Trophoblast cell (in vitro differentiated cells and primary cell): ENCODE measurements at regions not wholly inside any gene's neighbourhood (a gene's known extent, or its start where the extent isn't known, plus 50 kb on each side); places are given as distances from the start of the nearest gene placed in this dataset.

Experiments
- DNase-seq, 2 donors: peaks; one replicate each; pipeline ENCODE4 v3.0.0-alpha.2; 2016
- H2AFZ ChIP-seq: 2 replicates; pipeline ENCODE4 v1.6.1; 2013; ENCODE audit warnings: low read length, moderate library complexity, mild to moderate bottlenecking; ENCODE audit not compliant: insufficient read depth, poor library complexity
- H2AK5ac ChIP-seq: 2 replicates; pipeline ENCODE4 v1.6.1; 2013; ENCODE audit warnings: mild to moderate bottlenecking, low read length
- H2BK120ac ChIP-seq: 2 replicates; pipeline ENCODE4 v1.6.1; 2013; ENCODE audit warnings: low read length, mild to moderate bottlenecking, moderate library complexity; ENCODE audit not compliant: insufficient read depth, poor library complexity
- H2BK12ac ChIP-seq: 2 replicates; pipeline ENCODE4 v1.6.1; 2013; ENCODE audit warnings: mild to moderate bottlenecking, low read length, moderate library complexity
- H2BK5ac ChIP-seq: 2 replicates; pipeline ENCODE4 v1.6.1; 2013; ENCODE audit warnings: low read length, low read depth, moderate library complexity, mild to moderate bottlenecking; ENCODE audit not compliant: poor library complexity
- H3K14ac ChIP-seq: 2 replicates; pipeline ENCODE4 v1.6.1; 2013; ENCODE audit warnings: mild to moderate bottlenecking, low read length
- H3K18ac ChIP-seq: 2 replicates; pipeline ENCODE4 v1.6.1; 2013; ENCODE audit warnings: mild to moderate bottlenecking, low read length
- H3K23ac ChIP-seq: 2 replicates; pipeline ENCODE4 v1.6.1; 2013; ENCODE audit warnings: low read length
- H3K27ac ChIP-seq: 2 replicates; pipeline ENCODE4 v1.5.1; 2013; ENCODE audit warnings: low read depth, mild to moderate bottlenecking, inconsistent platforms, low read length, moderate library complexity
- H3K27me3 ChIP-seq: 2 replicates; pipeline ENCODE4 v1.6.1; 2013; ENCODE audit warnings: inconsistent platforms, mild to moderate bottlenecking, low read length, moderate library complexity; ENCODE audit not compliant: insufficient read depth
- H3K36me3 ChIP-seq, 2 experiments: 1 replicate in 1 of 2; 2 replicates in 1 of 2; pipeline ENCODE4 v1.6.1; 2013; ENCODE audit warnings: low read length in 2 of 2, mild to moderate bottlenecking in 2 of 2, moderate library complexity in 1 of 2; ENCODE audit not compliant: insufficient read depth in 2 of 2, control insufficient read depth in 1 of 2
- H3K4ac ChIP-seq: 2 replicates; pipeline ENCODE4 v1.6.1; 2013; ENCODE audit warnings: low read depth, mild to moderate bottlenecking, low read length, moderate library complexity
- H3K4me1 ChIP-seq, 2 experiments: 1 replicate in 1 of 2; 2 replicates in 1 of 2; pipeline ENCODE4 v1.6.1; 2013; ENCODE audit warnings: low read length in 2 of 2, mild to moderate bottlenecking in 2 of 2, moderate library complexity in 1 of 2; ENCODE audit not compliant: insufficient read depth in 2 of 2, control insufficient read depth in 1 of 2
- H3K4me2 ChIP-seq: 2 replicates; pipeline ENCODE4 v1.6.1; 2013; ENCODE audit warnings: inconsistent platforms, mild to moderate bottlenecking, low read length, moderate library complexity
- H3K4me3 ChIP-seq: 2 replicates; pipeline ENCODE4 v1.5.1; 2013; ENCODE audit warnings: mild to moderate bottlenecking, low read depth, low read length, inconsistent platforms
- H3K79me1 ChIP-seq: one replicate; pipeline ENCODE4 v1.6.1; 2013; ENCODE audit warnings: low read length
- H3K79me2 ChIP-seq: 2 replicates; pipeline ENCODE4 v1.6.1; 2013; ENCODE audit warnings: low read length, mild to moderate bottlenecking; ENCODE audit not compliant: control insufficient read depth, insufficient read depth, poor library complexity
- H3K9ac ChIP-seq: 2 replicates; pipeline ENCODE4 v1.6.1; 2013; ENCODE audit warnings: mild to moderate bottlenecking, low read length
- H3K9me3 ChIP-seq: 2 replicates; pipeline ENCODE4 v1.6.1; 2013; ENCODE audit warnings: low read depth, mild to moderate bottlenecking, control low read depth, inconsistent platforms, low read length; ENCODE audit not compliant: insufficient read depth
- H4K12ac ChIP-seq: 2 replicates; pipeline ENCODE4 v1.6.1; 2013; ENCODE audit warnings: low read depth, mild to moderate bottlenecking, low read length, moderate library complexity
- H4K8ac ChIP-seq: 2 replicates; pipeline ENCODE4 v1.6.1; 2013; ENCODE audit warnings: low read depth, mild to moderate bottlenecking, low read length, moderate library complexity
- H4K91ac ChIP-seq: one replicate; pipeline ENCODE4 v1.6.1; 2013; ENCODE audit warnings: low read depth, mild to moderate bottlenecking, low read length, moderate library complexity
- WGBS: extraction: QIAGEN DNeasy Blood & Tissue Kit; methylation state at CpG from one replicate; pipeline ENCODE4 v1.1.7; 2013; ENCODE audit warnings: missing lambda C conversion rate; ENCODE audit not compliant: insufficient read length, insufficient coverage; ENCODE audit errors: extremely low coverage; 5-methylcytosine and 5-hydroxymethylcytosine counted together

- Histone ChIP-seq H2AK5ac (no peak overlapping the region), H2AFZ (no peak overlapping the region), H3K36me3 (no peaks in the 10 kb centered on the region), H3K27ac (no peak overlapping the region), H3K9me3 (no peaks in the 10 kb centered on the region), H2BK12ac (no peak overlapping the region), H3K14ac (no peak overlapping the region), H4K91ac (no peak overlapping the region), H3K4ac (no peak overlapping the region), H3K4me2 (no peak overlapping the region), H3K4me1 (no peaks in the 10 kb centered on the region), H4K12ac (no peak overlapping the region), H3K9ac (no peak overlapping the region), H3K18ac (no peak overlapping the region), H2BK120ac (no peak overlapping the region), H3K23ac (no peak overlapping the region), H3K4me3 (no peak overlapping the region), H3K79me1 (no peaks in the 10 kb centered on the region), H2BK5ac (no peak overlapping the region), H3K27me3 (no peaks in the 10 kb centered on the region), H3K79me2 (no peaks in the 10 kb centered on the region), H4K8ac (no peak overlapping the region)
- WGBS = no CpG with 5 or more reads among the region's 2 CpGs
- DNase-seq = no peak
Observed at GRCh38 chr7:15914611-15915010, 228.1 kb upstream of the MEOX2 start.

- H4K91ac ChIP-seq = no peak overlapping the region
- no CpG with 5 or more reads among the region's 1 CpG for WGBS
Observed at GRCh38 chr7:15906436-15906835, 220.0 kb upstream of the MEOX2 start.

GRCh38 chr7:15905251-15906040 is 219.0 kb upstream of the MEOX2 start:
- DNase-seq = no peak

More at GRCh38 chr7:15906436-15906835, 220.0 kb upstream of the MEOX2 start:
- H3K27ac ChIP-seq = no peak overlapping the region
- H4K8ac ChIP-seq = no peak overlapping the region
- H2BK5ac ChIP-seq = no peak overlapping the region
- H3K9me3 ChIP-seq = no peaks in the 10 kb centered on the region
- no peak overlapping the region for H3K18ac ChIP-seq
- no peaks in the 10 kb centered on the region for H3K79me2 ChIP-seq
- no peaks in the 10 kb centered on the region for H3K36me3 ChIP-seq
- H3K4ac ChIP-seq = no peak overlapping the region
- H3K4me3 ChIP-seq = no peak overlapping the region
- H2BK120ac ChIP-seq = no peak overlapping the region
- H2BK12ac ChIP-seq = no peak overlapping the region
- no peak overlapping the region for H3K23ac ChIP-seq
- H2AFZ ChIP-seq = no peak overlapping the region
- no peaks in the 10 kb centered on the region for H3K4me1 ChIP-seq
- no peaks in the 10 kb centered on the region for H3K79me1 ChIP-seq
- DNase-seq = no peak
- H3K27me3 ChIP-seq = no peaks in the 10 kb centered on the region
- no peak overlapping the region for H4K12ac ChIP-seq
- no peak overlapping the region for H3K4me2 ChIP-seq
- no peak overlapping the region for H3K14ac ChIP-seq
- no peak overlapping the region for H2AK5ac ChIP-seq
- H3K9ac ChIP-seq = no peak overlapping the region

GRCh38 chr7:15891151-15891881 is 204.8 kb upstream of the MEOX2 start:
- Histone ChIP-seq H3K4me1 (no peaks in the 10 kb centered on the region), H3K4me3 (no peak overlapping the region), H3K4ac (no peak overlapping the region), H2AK5ac (no peak overlapping the region), H3K27me3 (no peaks in the 10 kb centered on the region), H3K18ac (no peak overlapping the region), H3K27ac (no peak overlapping the region), H4K12ac (no peak overlapping the region), H4K8ac (no peak overlapping the region), H3K23ac (no peak overlapping the region), H2BK5ac (no peak overlapping the region), H4K91ac (no peak overlapping the region), H2BK12ac (no peak overlapping the region), H2AFZ (no peak overlapping the region), H3K9me3 (no peaks in the 10 kb centered on the region), H2BK120ac (no peak overlapping the region), H3K79me1 (no peaks in the 10 kb centered on the region), H3K36me3 (no peaks in the 10 kb centered on the region), H3K4me2 (no peak overlapping the region), H3K9ac (no peak overlapping the region), H3K14ac (no peak overlapping the region), H3K79me2 (no peaks in the 10 kb centered on the region)
- DNase-seq = peak in 1 of 2 donors; percentile 6

More at GRCh38 chr7:15905251-15906040, 219.0 kb upstream of the MEOX2 start:
- H3K4me1 ChIP-seq = no peaks in the 10 kb centered on the region
- H2AK5ac ChIP-seq = no peak overlapping the region
- H3K9me3 ChIP-seq = no peaks in the 10 kb centered on the region
- H3K4ac ChIP-seq = no peak overlapping the region
- no peaks in the 10 kb centered on the region for H3K79me1 ChIP-seq
- H3K79me2 ChIP-seq = no peaks in the 10 kb centered on the region
- no peak overlapping the region for H3K9ac ChIP-seq
- no peak overlapping the region for H3K14ac ChIP-seq
- H3K18ac ChIP-seq = no peak overlapping the region
- no peak overlapping the region for H3K4me3 ChIP-seq
- no peak overlapping the region for H3K23ac ChIP-seq
- no peak overlapping the region for H2BK12ac ChIP-seq
- H4K8ac ChIP-seq = no peak overlapping the region
- no peak overlapping the region for H4K91ac ChIP-seq
- H2BK120ac ChIP-seq = no peak overlapping the region
- no peak overlapping the region for H4K12ac ChIP-seq
- no peak overlapping the region for H2BK5ac ChIP-seq
- H3K27me3 ChIP-seq = no peaks in the 10 kb centered on the region
- no peaks in the 10 kb centered on the region for H3K36me3 ChIP-seq
- no CpG with 5 or more reads among the region's 8 CpGs for WGBS
- no peak overlapping the region for H3K4me2 ChIP-seq
- H2AFZ ChIP-seq = no peak overlapping the region
- H3K27ac ChIP-seq = no peak overlapping the region
